HG02588 (cell line): ENCODE measurements at regions not wholly inside any gene's neighbourhood (a gene's known extent, or its start where the extent isn't known, plus 50 kb on each side); places are given as distances from the start of the nearest gene placed in this dataset.

Experiments
- ATAC-seq: cut with Tn5 transposase; IDR thresholded peaks from one replicate; pipeline ENCODE4 v1.9.1; 2021; ENCODE audit warnings: mild to moderate bottlenecking, moderate library complexity; ENCODE audit not compliant: unreplicated experiment

- ATAC-seq: no peak
Measured at GRCh38 chr11:119832202-119832935, 103.4 kb upstream of the NECTIN1 start.

DNA sequence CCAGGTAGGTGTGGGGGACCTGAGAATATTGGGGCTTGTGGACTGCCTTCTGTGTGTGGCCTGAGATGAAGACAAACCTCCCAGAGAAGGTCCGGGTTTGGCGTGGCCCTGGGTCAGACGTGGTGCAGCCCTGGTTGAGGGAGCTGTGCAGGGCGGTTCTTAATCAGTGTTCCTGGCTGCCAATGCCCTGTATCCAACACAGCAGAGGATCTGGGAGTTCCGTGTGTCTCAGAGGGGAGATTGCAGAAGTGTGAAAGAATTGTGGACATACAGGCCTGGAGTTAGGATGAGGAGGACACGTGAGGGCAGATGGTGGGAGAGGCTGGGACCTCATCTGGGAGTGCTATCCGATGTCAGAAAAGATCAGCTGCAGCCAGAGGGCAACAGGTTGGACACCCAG lies 102.0 kb upstream of the NECTIN1 start:
- ATAC-seq: no peak

GRCh38 chr11:119830400-119830799 lies 101.4 kb upstream of the NECTIN1 start:
- ATAC-seq: no peak

DNA sequence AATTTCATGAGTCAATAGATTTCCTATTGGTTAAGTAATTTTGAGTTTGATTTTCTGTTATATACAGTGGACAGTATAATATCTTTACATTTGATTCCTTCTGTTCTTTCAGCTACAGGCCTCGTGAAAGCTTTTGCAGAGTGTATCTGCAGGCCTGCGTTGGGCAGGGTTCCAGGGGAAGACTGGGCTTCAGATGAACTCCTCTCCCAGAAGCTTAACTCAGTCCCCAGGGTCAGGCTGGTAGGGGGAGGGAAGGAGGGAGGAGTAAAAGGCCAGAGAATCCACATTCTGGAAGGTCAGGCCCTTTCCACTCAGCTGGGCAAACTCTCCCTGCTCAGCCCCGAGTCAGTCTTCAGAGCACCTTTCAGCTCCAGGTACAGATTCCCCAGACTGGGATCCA lies 100.4 kb upstream of the NECTIN1 start:
- ATAC-seq: no peak

DNA sequence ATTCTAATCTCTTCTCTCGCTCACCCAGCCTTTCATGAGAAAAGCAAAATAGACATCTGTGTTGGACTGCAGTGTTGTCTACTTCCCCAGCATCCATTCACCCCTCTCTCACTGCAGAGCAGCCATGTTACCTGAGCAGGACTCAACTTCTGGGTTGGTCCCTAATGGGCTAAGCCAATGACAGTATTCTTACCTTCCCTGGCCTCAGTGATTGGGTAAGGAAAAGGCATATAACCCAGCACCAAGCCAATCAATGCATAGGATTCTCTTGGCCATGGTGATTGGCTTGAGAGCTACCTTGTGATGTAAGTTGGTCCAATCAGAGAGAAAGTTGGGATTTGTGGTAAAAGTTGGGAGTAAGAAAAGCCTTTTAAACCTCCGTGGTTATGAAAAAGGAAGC lies 99.8 kb upstream of the NECTIN1 start:
- no peak for ATAC-seq

DNA sequence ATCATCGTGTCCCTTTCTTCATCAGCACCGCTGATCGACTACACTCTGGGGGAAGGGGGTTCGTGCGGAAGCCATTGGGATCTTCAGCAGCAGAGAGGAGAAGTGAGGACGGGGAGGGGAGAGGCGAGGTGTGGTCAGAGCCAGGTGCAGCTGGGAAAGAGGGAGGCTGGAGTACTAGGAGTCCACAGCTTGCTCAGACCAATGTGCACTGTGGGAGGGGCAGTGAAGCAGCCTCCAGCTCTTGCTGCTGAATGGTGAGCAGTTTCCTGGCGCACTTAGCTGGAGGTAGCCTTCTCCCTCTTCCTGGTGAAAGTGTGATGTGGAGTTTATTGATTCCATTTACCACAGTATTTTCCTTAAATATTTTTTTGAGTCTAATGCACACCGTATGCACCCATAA lies 99.0 kb upstream of the NECTIN1 start:
- no peak for ATAC-seq

- no peak for ATAC-seq
Measured at GRCh38 chr11:119827113-119827512, 98.1 kb upstream of the NECTIN1 start.

DNA sequence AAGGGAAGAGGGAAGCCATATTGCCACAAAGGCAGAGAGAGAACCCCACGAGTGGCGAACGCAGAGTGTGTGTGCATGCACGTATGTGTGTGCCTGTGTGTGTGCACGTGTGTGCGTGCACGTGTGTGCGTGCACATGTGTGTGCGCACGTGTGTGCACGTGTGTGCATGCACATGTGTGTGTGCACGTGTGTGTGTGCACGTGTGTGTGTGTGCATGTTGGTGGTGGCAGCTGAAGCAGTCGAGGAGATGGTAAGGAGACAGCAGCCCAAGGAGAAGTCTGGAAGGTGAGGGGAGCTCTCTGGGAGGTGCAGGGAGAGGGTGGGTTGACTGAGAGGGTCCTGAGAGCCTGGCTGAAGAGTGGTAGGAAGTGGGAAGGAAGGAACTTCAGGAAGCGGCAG lies 94.1 kb upstream of the NECTIN1 start:
- ATAC-seq: no peak

DNA sequence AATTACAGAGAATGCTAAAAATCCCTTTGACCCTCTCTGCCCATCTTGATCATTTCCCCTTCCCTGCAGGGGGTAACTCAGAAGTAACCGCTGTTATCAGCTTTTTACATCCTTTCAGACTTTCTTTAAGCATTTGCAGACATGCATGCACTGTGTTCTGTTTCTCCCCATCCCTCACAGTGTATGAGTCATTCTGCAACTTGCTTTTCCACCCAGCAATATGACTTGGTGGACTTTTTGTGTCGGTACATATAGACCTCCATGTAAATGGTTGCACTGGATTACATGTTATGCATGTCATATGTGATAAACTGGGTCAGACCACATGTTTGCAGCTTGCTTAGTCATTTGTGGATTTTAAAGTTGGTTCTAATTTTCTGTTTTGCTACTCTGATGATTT lies 87.7 kb upstream of the NECTIN1 start:
- ATAC-seq: no peak

GRCh38 chr11:119814766-119815165 lies 85.8 kb upstream of the NECTIN1 start:
- no peak for ATAC-seq

- ATAC-seq: no peak
Measured at GRCh38 chr11:119810478-119811232, 81.7 kb upstream of the NECTIN1 start.

DNA sequence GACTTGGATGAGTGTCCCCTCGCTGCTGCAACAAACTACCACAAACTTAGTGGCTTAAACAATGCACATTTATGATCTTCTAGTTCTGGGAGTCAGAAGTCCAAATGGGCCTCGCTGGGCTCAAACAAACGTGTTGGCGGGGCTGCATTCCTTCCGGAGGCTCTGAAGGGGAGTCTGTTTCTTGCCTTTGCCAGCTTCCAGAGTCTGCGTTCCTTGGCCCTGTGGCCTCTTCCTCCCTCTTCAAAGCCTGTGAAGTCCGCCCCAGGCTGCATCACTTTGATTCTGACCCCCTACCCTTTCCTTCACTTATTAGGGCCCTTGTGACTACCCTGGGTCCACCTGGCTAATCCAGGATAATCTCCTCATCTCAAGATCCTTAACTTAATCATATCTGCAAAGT lies 80.3 kb upstream of the NECTIN1 start:
- no peak for ATAC-seq

GRCh38 chr11:119808407-119809185 lies 79.6 kb upstream of the NECTIN1 start:
- ATAC-seq: no peak

DNA sequence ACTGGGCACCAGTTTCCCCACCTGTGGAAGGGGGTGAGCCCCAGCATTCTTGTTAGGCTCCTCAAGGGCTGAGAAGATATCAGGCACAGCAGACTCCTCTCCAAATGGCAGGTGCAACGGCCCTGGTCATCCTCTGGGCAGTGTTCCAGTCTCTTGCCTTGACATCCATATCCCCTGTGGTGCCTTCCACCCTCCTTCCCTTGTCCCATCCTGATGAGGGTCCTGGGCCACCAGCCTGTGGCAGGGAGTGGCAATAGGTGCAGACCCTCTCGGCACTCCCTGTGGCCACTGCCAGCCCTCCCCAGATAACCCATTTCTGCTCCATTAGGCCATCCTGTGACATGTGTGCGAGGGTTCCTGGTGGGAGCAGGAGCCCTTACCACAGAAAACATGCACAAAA lies 78.8 kb upstream of the NECTIN1 start:
- no peak for ATAC-seq

- no peak for ATAC-seq
Measured at GRCh38 chr11:119807402-119807801, 78.4 kb upstream of the NECTIN1 start.

DNA sequence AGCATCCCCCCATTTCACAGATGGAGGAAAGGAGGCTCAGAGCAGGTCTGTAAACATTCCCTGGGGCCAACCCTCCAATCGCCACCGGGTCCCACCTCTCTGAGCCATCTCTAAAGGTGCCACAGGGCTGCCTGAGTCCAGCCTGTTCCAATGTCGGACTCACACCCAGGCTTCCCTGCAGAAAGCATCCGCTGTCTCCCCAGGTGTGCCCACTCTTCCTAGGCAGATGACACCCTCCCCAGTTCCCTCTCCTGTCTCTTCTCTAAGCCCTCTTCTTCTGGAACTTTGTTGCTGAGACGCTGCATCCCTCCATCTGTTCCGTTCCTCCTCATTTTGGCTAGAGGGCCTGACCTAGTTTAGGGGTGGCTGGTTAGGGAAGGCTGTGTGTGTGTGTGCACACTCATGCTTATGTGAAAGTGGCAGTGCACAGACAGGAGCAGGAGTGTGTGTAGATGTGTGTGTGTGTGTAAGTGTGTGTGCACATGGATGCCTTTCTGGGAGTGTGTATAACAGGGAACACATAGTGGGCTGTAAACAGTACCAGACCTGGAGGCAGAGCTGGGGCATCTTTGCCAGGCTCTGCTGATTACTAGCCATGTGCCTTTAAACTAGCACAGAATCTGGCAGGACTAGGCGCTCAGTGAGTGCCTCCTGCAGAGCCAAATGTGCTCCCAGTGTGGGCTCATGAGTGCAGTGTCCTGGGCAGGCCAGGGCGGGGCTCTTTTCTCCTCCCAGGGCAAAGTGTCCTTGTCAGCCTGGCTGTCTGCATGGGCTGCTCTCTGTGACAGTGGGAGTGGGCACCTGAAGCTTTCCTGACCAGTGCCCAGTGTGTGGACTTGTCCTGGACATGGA lies 77.3 kb upstream of the NECTIN1 start:
- ATAC-seq: no peak

DNA sequence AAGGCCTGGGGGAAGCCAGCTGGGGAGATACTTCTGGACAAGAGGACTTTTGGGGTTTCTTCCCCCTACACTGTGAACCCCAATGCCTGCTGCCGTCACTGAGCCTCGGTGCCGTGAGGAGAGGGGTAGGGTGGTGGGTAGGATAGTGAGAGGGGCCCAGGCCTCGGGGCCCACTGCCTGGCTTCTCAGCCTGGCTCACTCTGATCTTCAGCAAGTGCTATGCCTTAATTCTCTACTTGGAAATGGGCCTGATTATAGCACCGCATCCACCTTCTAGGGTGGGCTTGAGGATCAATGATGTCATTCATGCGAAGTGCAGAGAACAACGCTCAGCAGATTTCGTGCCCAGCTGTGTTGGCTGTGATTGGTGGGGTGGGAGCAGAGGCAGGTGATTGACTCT lies 76.7 kb upstream of the NECTIN1 start:
- no peak for ATAC-seq

- ATAC-seq: no peak
Measured at GRCh38 chr11:119804698-119805097, 75.7 kb upstream of the NECTIN1 start.

- ATAC-seq: no peak
Measured at GRCh38 chr11:119803726-119804294, 74.8 kb upstream of the NECTIN1 start.

DNA sequence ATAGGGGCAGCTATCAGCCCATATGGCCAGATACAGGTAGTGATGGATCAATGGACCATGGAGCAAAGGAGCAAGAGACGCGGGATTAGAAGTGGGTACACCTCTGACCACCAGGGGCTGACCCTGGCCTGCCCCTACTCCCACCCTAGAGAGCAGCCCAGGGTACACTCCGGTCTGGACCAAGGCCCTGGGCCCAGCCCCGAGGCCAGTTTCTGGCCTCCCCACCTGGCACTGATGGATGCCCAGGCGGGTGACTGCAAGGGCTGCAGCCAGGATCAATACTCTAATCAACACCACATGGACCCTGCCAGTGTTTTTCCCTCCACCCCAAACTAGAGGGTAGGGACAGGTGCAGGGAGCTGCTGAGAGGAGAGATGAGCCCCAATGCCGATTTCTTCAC lies 74.1 kb upstream of the NECTIN1 start:
- no peak for ATAC-seq

DNA sequence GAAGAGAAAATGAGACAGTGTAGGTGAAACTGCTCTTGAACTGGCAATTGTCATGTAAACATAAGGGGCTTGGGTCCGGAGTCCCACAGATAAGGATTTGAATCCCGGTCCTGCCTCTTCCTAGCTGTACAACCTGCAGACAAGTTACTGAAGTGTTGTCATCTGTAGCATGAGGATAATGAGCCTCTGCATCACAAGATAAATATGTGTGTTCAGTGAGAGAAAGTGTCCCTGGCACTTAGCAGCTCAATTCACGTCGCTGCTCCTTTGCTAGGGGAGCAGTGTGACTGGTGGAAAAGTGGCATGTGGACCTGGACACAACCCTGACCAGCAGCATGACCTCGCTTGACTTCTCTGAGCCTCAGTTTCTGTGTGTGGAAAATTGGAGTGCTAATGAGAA lies 73.7 kb upstream of the NECTIN1 start:
- no peak for ATAC-seq
